MM.1S (cell line): ENCODE measurements at regions not wholly inside any gene's neighbourhood (a gene's known extent, or its start where the extent isn't known, plus 50 kb on each side); places are given as distances from the start of the nearest gene placed in this dataset.

Experiments
- DNase-seq: peaks from one replicate; pipeline ENCODE4 v3.0.0-alpha.2; 2015
- H2AFZ ChIP-seq: fragments of 300-600 bp; sonication (generic); 2 replicates; pipeline ENCODE4 v1.6.0; 2016; ENCODE audit warnings: antibody characterized with exemption, low read length
- H3F3A ChIP-seq: fragments of 300-600 bp; sonication (generic); 2 replicates; pipeline ENCODE4 v1.6.1; 2016; ENCODE audit warnings: mild to moderate bottlenecking, antibody characterized with exemption, low read length, moderate library complexity, mixed read lengths; ENCODE audit not compliant: insufficient read depth
- H3K27ac ChIP-seq: fragments of 300-600 bp; sonication (generic); 2 replicates; pipeline ENCODE4 v1.5.1; 2016; ENCODE audit warnings: mild to moderate bottlenecking, low read length
- H3K27me3 ChIP-seq: fragments of 300-600 bp; sonication (generic); replicated peaks from 2 replicates; pipeline ENCODE4 v1.6.0; 2016; ENCODE audit warnings: low read length; ENCODE audit not compliant: insufficient read depth
- H3K36me3 ChIP-seq: fragments of 300-600 bp; sonication (generic); replicated peaks from 2 replicates; pipeline ENCODE4 v1.6.1; 2016; ENCODE audit warnings: mild to moderate bottlenecking, low read length, mixed read lengths; ENCODE audit not compliant: insufficient read depth
- H3K4me1 ChIP-seq: fragments of 300-600 bp; sonication (generic); 2 replicates; pipeline ENCODE4 v1.6.1; 2016; ENCODE audit warnings: low read length, mixed read lengths
- H3K4me2 ChIP-seq: fragments of 300-600 bp; sonication (generic); 2 replicates; pipeline ENCODE4 v1.6.0; 2016; ENCODE audit warnings: low read depth, low read length
- H3K4me3 ChIP-seq: fragments of 300-600 bp; sonication (generic); 2 replicates; pipeline ENCODE4 v1.5.1; 2016; ENCODE audit warnings: low read length, mixed read lengths
- H3K79me2 ChIP-seq: fragments of 300-600 bp; sonication (generic); 2 replicates; pipeline ENCODE4 v1.6.1; 2016; ENCODE audit warnings: mixed run types, low read length, mixed read lengths
- H3K9ac ChIP-seq: fragments of 300-600 bp; sonication (generic); 2 replicates; pipeline ENCODE4 v1.6.1; 2016; ENCODE audit warnings: low read length, mixed read lengths
- H3K9me2 ChIP-seq: fragments of 300-600 bp; sonication (generic); replicated peaks from 2 replicates; pipeline ENCODE4 v1.6.1; 2016; ENCODE audit warnings: mild to moderate bottlenecking, low read length, mixed read lengths; ENCODE audit not compliant: insufficient read depth
- H3K9me3 ChIP-seq: fragments of 300-600 bp; sonication (generic); replicated peaks from 2 replicates; pipeline ENCODE4 v1.6.1; 2016; ENCODE audit warnings: mild to moderate bottlenecking, low read length, mixed read lengths; ENCODE audit not compliant: insufficient read depth
- H4K20me1 ChIP-seq: fragments of 300-600 bp; sonication (generic); 2 replicates; pipeline ENCODE4 v1.6.1; 2016; ENCODE audit warnings: mild to moderate bottlenecking, low read length, moderate library complexity, mixed read lengths; ENCODE audit not compliant: insufficient read depth
- CTCF ChIP-seq: fragments of 300-600 bp; sonication (generic); IDR thresholded peaks from 2 replicates; pipeline ENCODE4 v1.5.1; 2016; ENCODE audit warnings: antibody characterized with exemption, low read length, mixed read lengths
- EZH2 ChIP-seq: fragments of 300-600 bp; sonication (generic); optimal IDR thresholded peaks from 2 replicates; pipeline ENCODE3; 2017; ENCODE audit warnings: low read depth, mild to moderate bottlenecking, antibody characterized with exemption, low read length, mixed read lengths
- EZH2phosphoT487 ChIP-seq: fragments of 300-600 bp; sonication (generic); IDR thresholded peaks from 2 replicates; pipeline ENCODE4 v1.6.1; 2018; ENCODE audit warnings: antibody characterized with exemption, low read length

GRCh38 chr4:4675641-4676040, 133.8 kb upstream of the STX18 start:
- H3K27me3 ChIP-seq = no peaks in the 10 kb centered on the region
- H2AFZ ChIP-seq = no peak overlapping the region
- TF ChIP-seq EZH2 (no peak), EZH2phosphoT487 (no peak), CTCF (no peak)
- H3K79me2 ChIP-seq = no peaks in the 10 kb centered on the region
- no peaks in the 10 kb centered on the region for H3K9me2 ChIP-seq
- H3K4me1 ChIP-seq = no peaks in the 10 kb centered on the region
- no peaks in the 10 kb centered on the region for H3K9me3 ChIP-seq
- H3K4me2 ChIP-seq = no peak overlapping the region
- no peaks in the 10 kb centered on the region for H3F3A ChIP-seq
- H3K9ac ChIP-seq = no peak overlapping the region
- H3K4me3 ChIP-seq = no peak overlapping the region
- DNase-seq = no peak
- H4K20me1 ChIP-seq = no peaks in the 10 kb centered on the region
- no peaks in the 10 kb centered on the region for H3K36me3 ChIP-seq
- H3K27ac ChIP-seq = no peak overlapping the region

- H3K9me2 ChIP-seq = no peaks in the 10 kb centered on the region
- TF ChIP-seq EZH2 (no peak), EZH2phosphoT487 (no peak), CTCF (no peak)
- H3F3A ChIP-seq = no peaks in the 10 kb centered on the region
- no peaks in the 10 kb centered on the region for H3K9me3 ChIP-seq
- H3K4me3 ChIP-seq = no peak overlapping the region
- no peaks in the 10 kb centered on the region for H3K36me3 ChIP-seq
- H3K27me3 ChIP-seq = no peaks in the 10 kb centered on the region
- H3K4me1 ChIP-seq = no peaks in the 10 kb centered on the region
- no peaks in the 10 kb centered on the region for H3K79me2 ChIP-seq
- no peak overlapping the region for H3K9ac ChIP-seq
- no peak for DNase-seq
- H2AFZ ChIP-seq = no peak overlapping the region
- no peak overlapping the region for H3K27ac ChIP-seq
- H3K4me2 ChIP-seq = no peak overlapping the region
- no peaks in the 10 kb centered on the region for H4K20me1 ChIP-seq
Observed at GRCh38 chr4:4675051-4675581, 133.3 kb upstream of the STX18 start.

GRCh38 chr4:4673070-4673469, 131.2 kb upstream of the STX18 start:
- Histone ChIP-seq H3K9me3 (no peaks in the 10 kb centered on the region), H3K9ac (no peak overlapping the region), H2AFZ (no peak overlapping the region), H3K27ac (no peak overlapping the region), H3K79me2 (no peaks in the 10 kb centered on the region), H3K9me2 (no peaks in the 10 kb centered on the region), H3K4me1 (no peaks in the 10 kb centered on the region), H3K36me3 (no peaks in the 10 kb centered on the region), H3K4me3 (no peak overlapping the region), H4K20me1 (no peaks in the 10 kb centered on the region), H3F3A (no peaks in the 10 kb centered on the region), H3K4me2 (no peak overlapping the region), H3K27me3 (no peaks in the 10 kb centered on the region)
- no peak for DNase-seq
- TF ChIP-seq EZH2phosphoT487 = no peak

GRCh38 chr4:4672402-4672801, 130.6 kb upstream of the STX18 start:
- Histone ChIP-seq H3F3A (no peaks in the 10 kb centered on the region), H2AFZ (no peak overlapping the region), H3K9me2 (no peaks in the 10 kb centered on the region), H3K27ac (no peak overlapping the region), H3K4me2 (no peak overlapping the region), H3K4me3 (no peak overlapping the region), H4K20me1 (no peaks in the 10 kb centered on the region), H3K79me2 (no peaks in the 10 kb centered on the region), H3K4me1 (no peaks in the 10 kb centered on the region), H3K9ac (no peak overlapping the region), H3K27me3 (no peaks in the 10 kb centered on the region), H3K36me3 (no peaks in the 10 kb centered on the region), H3K9me3 (no peaks in the 10 kb centered on the region)
- DNase-seq = no peak
- TF ChIP-seq EZH2 (no peak), EZH2phosphoT487 (no peak), CTCF (no peak)
